Liver (tissue), 3 donors: ENCODE measurements at regions not wholly inside any gene's neighbourhood (a gene's known extent, or its start where the extent isn't known, plus 50 kb on each side); places are given as distances from the start of the nearest gene placed in this dataset.

ENCODE experiments used
- CTCF ChIP-seq: fragments of 150-350 bp; IDR thresholded peaks from 2 replicates; pipeline ENCODE4 v1.5.1; 2017; ENCODE audit warnings: improper control_type of control experiment, low read depth, low read length; ENCODE audit not compliant: missing input control
- GABPA ChIP-seq, 2 donors: IDR thresholded peaks in 1 of 2; conservative IDR thresholded peaks in 1 of 2; 2 replicates each; pipeline ENCODE4 v1.6.1; 2016; ENCODE audit warnings: antibody characterized with exemption in 2 of 2, mild to moderate bottlenecking in 1 of 2, moderate library complexity in 1 of 2
- HNF4A ChIP-seq, 2 donors: conservative IDR thresholded peaks; 2 replicates each; pipeline ENCODE4 v1.6.1; 2016; ENCODE audit warnings: antibody characterized with exemption in 2 of 2, mild to moderate bottlenecking in 2 of 2
- MAX ChIP-seq: IDR thresholded peaks from 2 replicates; pipeline ENCODE4 v1.6.1; 2016; ENCODE audit warnings: antibody characterized with exemption
- TAF1 ChIP-seq: conservative IDR thresholded peaks from 2 replicates; pipeline ENCODE4 v1.6.1; 2016; ENCODE audit warnings: antibody characterized with exemption, mild to moderate bottlenecking
- donor health status: healthy.
- donor health status: healthy.

DNA sequence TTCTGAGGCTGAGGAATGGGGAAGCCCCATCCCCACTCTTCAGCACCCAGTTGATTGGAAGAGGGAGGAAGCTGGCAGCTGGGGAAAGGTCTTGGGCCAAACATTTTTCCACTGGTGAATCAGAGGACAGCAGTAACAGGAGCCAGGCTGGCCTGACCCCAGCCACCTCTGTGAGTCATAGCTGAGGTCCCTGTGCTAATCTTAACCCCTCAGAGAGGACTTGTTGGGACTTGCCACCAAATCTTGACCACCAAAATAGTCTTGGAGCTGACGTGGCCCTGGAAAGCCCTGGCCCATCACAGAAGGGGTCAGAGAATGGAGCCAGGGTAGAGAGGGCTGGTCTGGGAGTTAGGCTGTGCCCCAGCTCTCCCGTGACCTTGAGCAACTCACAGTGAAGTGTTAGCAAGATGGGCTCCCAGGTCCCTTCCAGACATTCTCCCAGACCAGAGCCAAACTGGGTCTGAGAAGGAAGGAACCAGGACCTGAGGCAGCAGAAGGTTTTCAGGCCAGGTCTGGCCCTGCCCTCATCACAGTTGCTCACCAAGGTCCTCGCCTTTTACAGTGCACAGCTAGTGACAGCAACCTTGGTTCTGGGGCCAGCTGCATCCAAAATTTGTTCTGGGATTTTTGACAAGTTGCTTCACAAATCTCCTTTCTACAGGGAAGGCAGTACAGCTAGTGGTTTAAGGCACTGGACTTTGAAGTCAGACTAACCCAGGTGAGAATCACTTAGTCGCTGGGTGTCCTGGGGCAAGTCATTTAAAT is 266.6 kb downstream of the CYP26B1 start:
- TF ChIP-seq CTCF (no peak), TAF1 (no peak), HNF4A (conservative IDR thresholded peaks at IDR 0.05) (peak in 1 of 2 donors; percentile 6), MAX (no peak), GABPA (IDR thresholded peaks at IDR 0.05 in 1 of 2, conservative IDR thresholded peaks at IDR 0.05 in 1 of 2) (no peak)
